ENCODE measurements at regions not wholly inside any gene's neighbourhood (a gene's known extent, or its start where the extent isn't known, plus 50 kb on each side); places are given as distances from the start of the nearest gene placed in this dataset.
"Not testable (repeated sequence)": the region's sequence is repeated elsewhere in the genome, so short reads cannot be mapped to it uniquely, and the experiment has no call there.

DNA sequence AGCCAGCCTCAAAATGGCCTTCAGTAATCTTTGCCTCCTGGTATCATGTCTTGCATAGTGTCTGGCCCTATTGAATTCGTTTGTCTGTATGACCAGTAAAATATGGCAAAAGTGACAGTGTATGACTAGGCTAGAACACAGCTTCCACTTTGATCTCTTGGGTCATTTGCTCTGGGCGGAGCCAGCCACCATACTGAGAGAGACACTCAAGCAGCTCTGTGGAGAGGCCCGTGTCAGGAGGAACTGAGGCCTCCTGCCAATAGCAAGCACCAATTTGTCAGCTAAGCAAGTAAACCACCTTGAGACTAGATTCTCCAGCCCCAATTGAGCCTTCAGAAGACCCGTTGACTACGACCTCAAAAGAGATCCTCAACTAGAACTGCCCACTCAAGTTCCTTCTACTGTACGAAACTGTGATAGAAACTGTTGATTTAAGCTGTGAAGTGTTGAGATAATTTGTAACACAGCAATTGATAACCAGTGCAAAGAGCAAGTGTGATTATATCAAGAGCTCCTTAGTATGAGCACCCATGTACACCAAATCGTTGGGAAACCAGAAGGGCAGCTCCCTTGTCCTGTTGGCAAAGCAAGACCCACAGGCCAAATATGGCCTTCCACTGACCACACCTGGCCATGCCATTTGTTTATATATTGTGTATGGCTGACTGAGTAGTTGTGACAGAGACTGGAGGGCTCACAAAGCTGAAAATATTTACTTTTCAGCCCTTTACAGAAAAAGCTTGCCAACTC, 52.7 kb upstream of the SERBP1 start:
- no peak for DNase-seq (ENCODE audit: low read depth)

- DNase-seq (ENCODE audit: low read depth): no peak
Measured at GRCh38 chr1:67484492-67484891, 54.3 kb upstream of the SERBP1 start.

GRCh38 chr1:67485046-67485811, 55.0 kb upstream of the SERBP1 start:
- DNase-seq (ENCODE audit: low read depth): no peak

DNA sequence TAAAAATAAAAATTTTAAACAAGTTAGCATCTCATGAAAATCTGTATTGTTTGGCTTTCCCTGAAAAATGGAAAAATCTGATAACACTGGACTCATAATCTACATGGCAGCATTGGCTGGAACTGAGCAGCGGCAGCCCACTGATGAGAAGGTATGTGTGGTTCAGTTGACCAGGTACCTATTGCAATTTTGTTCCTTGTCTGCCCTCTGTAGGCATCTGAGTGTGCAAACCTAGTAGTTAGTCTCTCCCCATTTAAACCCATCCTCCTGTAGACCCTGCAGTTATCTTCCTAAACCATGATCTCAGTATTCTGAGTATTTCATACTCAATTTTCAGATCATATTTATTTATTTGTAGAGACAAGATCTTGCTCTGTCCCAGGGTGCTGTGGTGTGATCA, 59.4 kb upstream of the SERBP1 start:
- DNase-seq (ENCODE audit: low read depth): no peak

GRCh38 chr1:67491280-67491679, 61.1 kb upstream of the SERBP1 start:
- no peak for DNase-seq (ENCODE audit: low read depth)

GRCh38 chr1:67493148-67493547, 62.9 kb upstream of the SERBP1 start:
- DNase-seq (ENCODE audit: low read depth): no peak

GRCh38 chr1:67495327-67495726, 65.1 kb upstream of the SERBP1 start:
- no peak for DNase-seq (ENCODE audit: low read depth)

- no peak for DNase-seq (ENCODE audit: low read depth)
Measured at GRCh38 chr1:67496329-67496728, 66.1 kb upstream of the SERBP1 start.

GRCh38 chr1:67500413-67500959, 70.3 kb upstream of the SERBP1 start:
- DNase-seq (ENCODE audit: low read depth): peak; percentile 64

GRCh38 chr1:67503974-67504373, 73.8 kb upstream of the SERBP1 start:
- no peak for DNase-seq (ENCODE audit: low read depth)

DNA sequence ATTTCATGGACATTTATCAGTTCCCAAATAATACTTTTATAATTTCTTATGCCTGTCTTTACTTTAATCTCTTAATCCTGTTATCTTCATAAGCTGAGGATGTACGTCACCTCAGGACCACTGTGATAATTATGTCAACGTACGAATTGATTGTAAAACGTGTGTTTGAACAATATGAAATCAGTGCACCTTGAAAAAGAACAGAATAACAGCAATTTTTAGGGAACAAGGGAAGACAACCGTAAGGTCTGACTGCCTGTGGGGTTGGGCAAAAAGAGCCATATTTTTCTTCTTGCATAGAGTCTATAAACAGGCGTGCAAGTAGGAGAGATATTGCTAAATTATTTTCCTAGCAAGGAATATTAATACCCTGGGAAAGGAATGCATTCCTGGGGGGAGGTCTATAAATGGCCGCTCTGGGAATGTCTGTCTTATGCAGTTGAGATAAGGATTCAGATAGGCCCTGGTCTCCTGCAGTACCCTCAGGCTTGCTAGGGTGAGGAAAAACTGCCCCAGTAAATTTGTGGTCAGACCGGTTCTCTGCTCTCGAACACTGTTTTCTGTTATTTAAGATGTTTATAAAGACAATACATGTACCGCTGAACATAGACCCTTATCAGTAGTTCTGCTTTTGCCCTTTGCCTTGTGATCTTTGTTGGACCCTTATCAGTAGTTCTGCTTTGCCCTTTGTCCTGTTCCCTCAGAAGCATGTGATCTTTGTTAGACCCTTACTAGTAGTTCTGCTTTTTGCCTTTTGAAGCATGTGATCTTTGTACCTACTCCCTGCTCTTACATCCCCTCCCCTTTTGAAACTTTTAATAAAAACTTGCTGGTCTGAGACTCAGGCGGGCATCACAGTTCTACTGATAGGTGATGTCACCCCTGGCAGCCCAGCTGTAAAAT, 83.4 kb upstream of the SERBP1 start:
- not testable (repeated sequence) for DNase-seq (ENCODE audit: low read depth)

- no peak for DNase-seq (ENCODE audit: low read depth)
Measured at GRCh38 chr1:67514300-67514699, 84.1 kb upstream of the SERBP1 start.

DNA sequence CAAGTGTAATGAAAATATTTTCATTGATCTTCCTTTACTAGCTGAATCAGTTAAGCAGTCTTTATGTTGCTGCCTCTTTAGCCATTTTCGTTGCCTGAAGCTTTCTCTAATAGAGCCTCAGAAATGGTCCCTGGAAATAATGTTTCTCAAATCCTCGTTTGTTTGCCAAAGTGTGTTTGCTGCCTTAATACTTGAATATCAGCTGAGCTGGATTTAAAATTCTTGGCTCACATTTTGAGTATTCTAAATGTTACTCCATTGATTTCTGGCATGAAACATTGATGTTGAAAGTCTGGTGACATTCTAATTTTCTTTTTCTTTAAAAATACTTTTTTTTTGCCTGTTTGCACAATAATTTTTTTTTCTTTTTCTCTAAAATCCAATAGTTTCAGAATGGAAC, 84.6 kb upstream of the SERBP1 start:
- DNase-seq (ENCODE audit: low read depth): peak; percentile 49

GRCh38 chr1:67515324-67516080, 85.3 kb upstream of the SERBP1 start:
- no peak for DNase-seq (ENCODE audit: low read depth)

GRCh38 chr1:67517046-67517445, 86.8 kb upstream of the SERBP1 start:
- no peak for DNase-seq (ENCODE audit: low read depth)

- DNase-seq (ENCODE audit: low read depth): no peak
Measured at GRCh38 chr1:67522001-67522441, 91.8 kb upstream of the SERBP1 start.

GRCh38 chr1:67522793-67523192, 92.6 kb upstream of the SERBP1 start:
- no peak for DNase-seq (ENCODE audit: low read depth)

DNA sequence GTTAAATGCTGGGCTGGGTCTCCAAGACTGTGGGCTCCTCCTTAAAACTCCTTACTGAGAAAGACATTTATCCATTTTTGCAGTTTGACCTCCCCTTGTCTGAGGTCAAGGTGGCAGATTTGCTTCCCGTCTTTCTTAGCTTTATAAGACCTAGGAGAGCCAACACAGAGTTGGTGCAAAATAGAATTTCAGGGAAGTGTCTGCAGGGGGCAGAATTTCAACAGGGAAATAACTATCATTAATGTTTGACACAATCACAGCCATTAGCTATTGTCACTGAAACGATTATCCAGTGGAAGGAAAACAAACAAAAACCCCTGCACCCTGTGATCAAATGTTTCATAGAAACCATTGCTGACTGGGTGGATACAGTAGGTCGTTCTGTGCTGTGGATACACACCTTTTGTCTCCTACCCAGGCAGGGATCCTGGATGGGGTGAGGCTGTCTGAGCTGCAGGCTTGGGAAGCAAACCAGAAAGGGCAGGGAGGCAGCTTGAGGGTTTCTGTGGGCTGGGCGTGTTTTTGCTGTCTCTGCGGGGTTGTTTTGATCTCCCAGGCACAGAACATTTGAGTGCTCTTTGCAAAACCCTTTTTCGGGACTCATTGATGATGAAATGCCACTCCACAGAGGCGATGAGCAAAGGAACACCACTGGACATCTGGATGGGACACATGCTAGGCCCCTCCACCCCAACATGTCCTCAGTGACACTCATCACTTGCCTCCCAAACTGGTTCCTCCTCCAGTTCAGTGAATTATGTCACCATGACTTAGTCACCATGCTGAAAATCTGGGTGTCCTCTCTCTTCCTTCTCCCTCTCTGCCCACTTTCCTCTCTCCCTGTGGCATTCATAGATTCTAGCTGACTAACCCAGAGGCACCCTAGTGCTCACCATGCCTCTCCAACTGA, 94.2 kb upstream of the SERBP1 start:
- no peak for DNase-seq (ENCODE audit: low read depth)

- no peak for DNase-seq (ENCODE audit: low read depth)
Measured at GRCh38 chr1:67525053-67525760, 95.0 kb upstream of the SERBP1 start.

DNA sequence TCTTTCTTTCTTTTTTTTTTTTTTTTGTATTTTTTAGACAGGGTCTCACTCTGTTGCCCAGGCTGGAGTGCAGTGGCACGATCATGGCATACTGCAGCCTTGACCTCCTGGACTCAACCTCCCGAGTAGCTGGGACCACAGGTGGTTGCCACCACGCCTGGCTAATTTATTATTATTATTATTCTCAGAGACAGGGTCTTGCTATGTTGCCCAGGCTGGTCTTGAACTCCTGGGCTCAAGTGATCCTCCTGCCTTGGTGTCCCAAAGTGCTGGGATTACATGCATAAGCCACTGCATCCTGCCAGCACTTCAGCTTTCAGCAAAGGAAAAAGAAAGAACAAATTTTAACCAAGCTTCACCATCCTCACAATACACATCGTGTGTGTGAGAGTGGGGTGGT, 97.9 kb upstream of the SERBP1 start:
- no peak for DNase-seq (ENCODE audit: low read depth)
